ENCODE measurements at regions not wholly inside any gene's neighbourhood (a gene's known extent, or its start where the extent isn't known, plus 50 kb on each side); places are given as distances from the start of the nearest gene placed in this dataset.

- DNase-seq (ENCODE audit: low spot score), result no peak
Observed at GRCh38 chr6:169047345-169047744, 206.3 kb downstream of the THBS2 start.

DNA sequence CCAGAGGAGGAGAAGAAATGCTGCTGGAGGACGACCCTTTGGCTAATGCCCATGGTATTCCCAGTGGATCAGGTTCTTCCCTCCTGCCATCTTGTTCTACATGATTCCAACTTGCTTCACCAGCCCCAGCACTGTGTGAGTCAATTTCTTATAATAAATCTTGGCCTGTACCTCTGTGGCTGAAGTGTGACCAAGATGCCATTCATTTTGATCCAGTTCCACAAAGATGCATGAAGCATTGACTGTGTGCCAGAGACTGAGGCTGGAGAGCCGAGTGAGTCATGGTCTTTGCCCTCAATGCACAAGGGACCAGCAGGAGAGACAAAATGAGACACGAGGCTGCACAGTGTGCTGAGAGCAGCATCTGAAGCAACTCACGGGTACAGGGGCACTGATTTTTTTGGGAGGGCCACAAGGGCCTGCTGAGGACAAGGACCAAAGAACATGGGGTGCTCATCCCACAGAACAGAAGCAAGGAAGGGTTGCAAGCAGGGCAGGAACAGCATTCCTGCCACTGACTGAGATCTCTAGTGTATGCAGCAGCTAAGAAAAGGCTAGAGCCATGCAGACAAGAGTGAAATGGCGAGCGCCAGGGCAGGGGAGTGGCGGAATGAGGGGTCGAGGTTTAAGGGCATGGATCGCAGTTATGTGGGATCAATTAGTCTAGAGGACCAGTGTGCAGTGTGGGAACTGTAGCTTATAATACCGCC, 207.0 kb downstream of the THBS2 start:
- DNase-seq (ENCODE audit: low spot score), result no peak

- DNase-seq (ENCODE audit: low spot score), result no peak
Observed at GRCh38 chr6:169046021-169046420, 207.6 kb downstream of the THBS2 start.

DNA sequence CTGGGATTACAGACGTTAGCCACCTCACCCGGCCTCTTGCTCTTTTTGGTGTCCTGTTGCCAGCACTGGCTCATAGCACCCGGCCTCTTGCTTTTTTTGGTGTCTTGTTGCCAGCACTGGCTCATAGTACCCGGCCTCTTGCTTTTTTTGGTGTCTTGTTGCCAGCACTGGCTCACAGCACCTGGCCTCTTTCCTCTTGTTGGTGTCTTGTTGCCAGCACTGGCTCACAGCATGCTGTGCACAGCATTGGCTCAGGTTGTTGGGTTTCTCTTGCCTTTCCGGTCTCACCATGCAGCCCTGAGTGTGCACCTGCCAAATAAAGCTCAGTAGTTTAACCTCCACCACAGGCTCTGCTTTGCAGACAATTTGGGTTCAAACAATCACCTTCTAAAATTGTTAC, 208.2 kb downstream of the THBS2 start:
- DNase-seq (ENCODE audit: low spot score), result peak; percentile 26

GRCh38 chr6:169044381-169045230, 209.0 kb downstream of the THBS2 start:
- peak; percentile 7 for DNase-seq (ENCODE audit: low spot score)

GRCh38 chr6:169042061-169042460, 211.6 kb downstream of the THBS2 start:
- no peak for DNase-seq (ENCODE audit: low spot score)

DNA sequence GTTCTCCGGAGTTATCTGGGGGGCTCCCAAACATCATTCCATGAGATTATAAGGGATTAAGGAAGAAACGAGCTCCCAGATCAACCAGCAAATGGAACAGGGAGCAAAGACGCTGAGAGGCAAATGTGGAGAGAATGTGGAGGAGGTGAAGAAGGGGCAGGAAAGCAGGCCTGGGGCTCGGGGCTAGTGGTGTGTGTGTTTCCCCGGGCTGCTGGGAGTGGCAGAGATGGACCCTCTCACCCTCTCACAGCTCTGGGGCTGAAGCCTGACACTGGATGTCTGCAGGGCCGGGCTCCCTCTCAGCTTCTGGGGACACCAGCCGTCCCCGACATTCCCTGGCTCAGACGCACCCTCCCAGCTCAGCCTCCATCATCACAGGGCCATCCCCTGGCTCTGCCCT, 212.6 kb downstream of the THBS2 start:
- no peak for DNase-seq (ENCODE audit: low spot score)

- DNase-seq (ENCODE audit: low spot score), result no peak
Observed at GRCh38 chr6:169038691-169039090, 215.0 kb downstream of the THBS2 start.

DNA sequence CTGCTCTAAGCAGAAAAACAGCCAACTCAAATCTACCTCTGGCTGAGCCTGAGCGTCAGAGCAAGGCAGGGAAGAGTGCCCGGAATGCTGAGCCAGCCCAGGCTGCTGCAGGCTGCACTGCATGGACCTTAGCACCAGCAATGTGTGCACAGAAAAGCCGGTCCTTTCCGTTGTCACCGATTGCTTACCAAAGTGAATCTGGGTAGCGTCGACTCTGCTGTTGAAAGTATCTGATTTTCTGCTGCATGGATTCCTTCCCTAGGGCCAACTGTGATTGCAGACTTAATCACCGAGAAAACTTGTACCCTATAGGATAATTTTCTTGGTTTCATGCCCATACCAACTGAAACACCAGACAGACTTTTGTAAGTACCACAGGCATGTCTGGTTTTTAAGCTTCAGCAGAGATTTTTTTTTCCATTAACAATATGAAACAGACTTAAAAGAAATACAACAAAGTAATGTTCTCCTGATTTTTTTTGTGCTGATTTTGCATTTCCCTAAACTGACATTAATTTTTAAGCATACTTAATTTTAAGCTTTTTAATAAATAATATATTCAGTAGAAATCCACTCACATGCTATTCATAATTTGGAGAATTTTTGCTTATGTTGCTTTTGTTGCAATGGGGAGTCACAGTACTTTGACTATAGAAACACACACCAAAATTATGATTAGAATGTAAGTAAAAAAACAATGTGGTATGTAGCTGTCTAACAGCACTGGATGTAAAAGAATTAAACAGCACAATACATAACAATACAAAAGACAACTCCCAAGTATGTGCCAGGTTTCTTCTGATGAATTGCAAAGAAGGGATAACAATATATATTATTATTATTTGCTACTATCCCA, 218.0 kb downstream of the THBS2 start:
- DNase-seq (ENCODE audit: low spot score), result no peak

GRCh38 chr6:169034516-169035167, 219.0 kb downstream of the THBS2 start:
- no peak for DNase-seq (ENCODE audit: low spot score)

GRCh38 chr6:169029861-169030260, 223.8 kb downstream of the THBS2 start:
- no peak for DNase-seq (ENCODE audit: low spot score)

DNA sequence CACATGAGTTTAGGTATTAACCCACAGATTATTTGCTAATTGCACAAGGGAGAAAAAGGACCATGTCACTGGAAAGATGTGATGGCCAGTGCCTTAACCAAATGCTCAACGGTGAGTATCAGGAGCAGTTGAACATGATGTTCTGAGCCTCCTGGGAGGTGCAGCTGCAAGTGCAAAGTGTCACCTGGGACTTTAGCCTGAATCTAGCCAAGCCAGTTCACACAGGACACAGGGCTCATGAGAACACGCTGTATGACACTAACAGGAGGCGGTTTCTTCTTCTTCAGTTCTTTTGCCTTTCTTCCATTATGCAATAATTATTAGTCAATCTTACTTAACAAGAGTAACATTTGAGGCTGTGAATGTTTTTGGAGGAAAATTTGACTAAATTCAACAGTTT, 225.3 kb downstream of the THBS2 start:
- no peak for DNase-seq (ENCODE audit: low spot score)

DNA sequence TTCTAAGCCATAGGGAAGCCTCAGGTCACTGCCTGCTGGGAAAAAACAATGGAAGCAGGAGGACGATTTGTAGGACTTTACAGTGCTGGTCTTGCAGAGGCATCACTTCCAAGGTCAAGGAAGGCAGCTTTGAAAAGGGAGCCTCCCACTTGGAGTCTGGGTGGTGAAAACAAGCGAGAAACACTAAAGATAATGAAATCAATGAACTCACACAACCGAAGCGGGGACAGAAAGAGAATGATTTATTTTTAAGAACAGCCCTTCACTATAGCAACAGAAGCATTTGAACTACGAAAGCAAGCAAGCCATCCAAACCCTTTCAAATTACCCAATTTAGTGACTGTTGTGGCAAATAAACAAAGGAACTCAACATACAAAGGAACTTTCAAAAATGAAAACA, 227.5 kb downstream of the THBS2 start:
- DNase-seq (ENCODE audit: low spot score), result peak; percentile 22

GRCh38 chr6:169024047-169024660, 229.5 kb downstream of the THBS2 start:
- DNase-seq (ENCODE audit: low spot score), result no peak

GRCh38 chr6:169023161-169023874, 230.3 kb downstream of the THBS2 start:
- DNase-seq (ENCODE audit: low spot score), result no peak

GRCh38 chr6:169022079-169022478, 231.6 kb downstream of the THBS2 start:
- DNase-seq (ENCODE audit: low spot score), result no peak

GRCh38 chr6:169020821-169021220, 232.8 kb downstream of the THBS2 start:
- no peak for DNase-seq (ENCODE audit: low spot score)

- no peak for DNase-seq (ENCODE audit: low spot score)
Observed at GRCh38 chr6:169019727-169020491, 233.7 kb downstream of the THBS2 start.

DNA sequence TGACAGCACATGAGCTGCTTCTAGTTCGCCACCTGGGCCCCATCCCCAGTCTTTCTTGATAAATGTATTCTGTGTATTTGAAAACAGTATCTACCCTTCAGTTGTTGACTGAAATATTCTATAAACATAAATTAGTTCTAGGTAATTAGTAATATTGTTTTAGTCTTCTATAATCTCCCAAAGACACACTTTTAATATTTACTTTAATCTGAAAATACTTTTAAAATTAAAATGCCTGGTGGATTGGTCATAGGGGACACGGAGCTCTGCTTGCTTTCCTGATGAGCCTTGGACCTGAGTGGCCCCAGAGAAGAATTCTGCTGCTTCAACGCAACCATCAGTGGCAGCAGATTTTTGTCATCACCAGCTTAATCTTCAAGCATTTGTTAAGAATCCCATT, 234.5 kb downstream of the THBS2 start:
- no peak for DNase-seq (ENCODE audit: low spot score)

DNA sequence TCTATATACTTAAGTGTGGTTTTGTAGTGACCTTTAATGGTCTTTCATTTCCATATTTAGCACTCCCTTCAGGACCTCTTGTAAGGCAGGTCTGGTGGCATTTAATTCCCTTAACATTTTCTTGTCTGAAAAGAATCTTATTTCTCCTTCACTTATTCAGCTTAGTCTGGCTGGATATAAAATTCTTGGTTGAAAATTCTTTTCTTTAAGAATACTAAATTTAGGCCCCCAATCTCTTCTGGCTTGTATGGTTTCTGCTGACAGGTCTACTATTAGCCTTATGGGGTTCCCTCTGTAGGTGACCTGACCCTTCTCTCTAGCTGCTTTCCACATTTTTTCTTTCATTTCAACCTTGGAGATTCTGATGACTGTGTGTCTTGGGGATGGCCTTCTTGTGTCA, 236.9 kb downstream of the THBS2 start:
- DNase-seq (ENCODE audit: low spot score), result no peak

Measured in globus pallidus (tissue), 1 donor.